ENCODE measurements at regions not wholly inside any gene's neighbourhood (a gene's known extent, or its start where the extent isn't known, plus 50 kb on each side); places are given as distances from the start of the nearest gene placed in this dataset.

GRCh38 chr14:61847861-61848260 is 85.6 kb downstream of the SNAPC1 start:
- Histone ChIP-seq H3K4me1 (ENCODE audit: control insufficient read depth, extremely low read depth, insufficient read depth, low read length) (no peaks in the 10 kb centered on the region), H3K27me3 (ENCODE audit: control insufficient read depth, extremely low read depth, insufficient read depth, low read length) (no peaks in the 10 kb centered on the region), H3K79me2 (ENCODE audit: control insufficient read depth, insufficient read depth, low read length) (no peaks in the 10 kb centered on the region), H3K36me3 (ENCODE audit: control insufficient read depth in 2 of 2, extremely low read depth in 1 of 2, insufficient read depth in 2 of 2, low read length in 2 of 2) (no peaks in the 10 kb centered on the region), H3K4me3 (ENCODE audit: control insufficient read depth in 2 of 3, extremely low read depth in 1 of 3, insufficient read depth in 2 of 3, low read depth in 1 of 3, low read length in 3 of 3) (no peak overlapping the region), H4K20me1 (ENCODE audit: control insufficient read depth, extremely low read depth, insufficient read depth, low read length) (no peaks in the 10 kb centered on the region), H3K9me1 (ENCODE audit: control insufficient read depth, extremely low read depth, insufficient read depth, low read length) (no peaks in the 10 kb centered on the region), H3K9me3 (ENCODE audit: control insufficient read depth, low read depth, low read length) (no peaks in the 10 kb centered on the region), H2AFZ (ENCODE audit: control insufficient read depth, low read length) (no peak overlapping the region), H3K4me2 (ENCODE audit: control insufficient read depth, extremely low read depth, insufficient read depth, low read depth, low read length) (no peak overlapping the region), H3K27ac (ENCODE audit: control insufficient read depth, insufficient read depth, low read length) (no peak overlapping the region), H3K9ac (ENCODE audit: control insufficient read depth, extremely low read depth, insufficient read depth, low read length) (no peak overlapping the region)
- DNase-seq (ENCODE audit: low read depth, low spot score) (no peak), FAIRE-seq (no peak)
- TF ChIP-seq CTCF (optimal IDR thresholded peaks at IDR 0.05 in 1 of 3, IDR thresholded peaks at IDR 0.05 in 1 of 3, conservative IDR thresholded peaks at IDR 0.05 in 1 of 3; ENCODE audit: extremely low read depth in 1 of 3, insufficient read depth in 2 of 3, low read length in 3 of 3) = no peak
- no peak for TF ChIP-seq EZH2 (IDR thresholded peaks at IDR 0.05; ENCODE audit: low read length)
- dilution Hi-C loops (cut with MboI; ENCODE audit: extremely low pct_ligation_motif_present, low sequenced_read_pairs) = no loop called here

GRCh38 chr14:61854898-61855297 is 92.7 kb downstream of the SNAPC1 start:
- Histone ChIP-seq H4K20me1 (ENCODE audit: control insufficient read depth, extremely low read depth, insufficient read depth, low read length) (no peaks in the 10 kb centered on the region), H3K27me3 (ENCODE audit: control insufficient read depth, extremely low read depth, insufficient read depth, low read length) (peaks cover 8% of the 10 kb centered on the region), H2AFZ (ENCODE audit: control insufficient read depth, low read length) (no peak overlapping the region), H3K4me3 (ENCODE audit: control insufficient read depth in 2 of 3, extremely low read depth in 1 of 3, insufficient read depth in 2 of 3, low read depth in 1 of 3, low read length in 3 of 3) (no peak overlapping the region), H3K9me1 (ENCODE audit: control insufficient read depth, extremely low read depth, insufficient read depth, low read length) (no peaks in the 10 kb centered on the region), H3K27ac (ENCODE audit: control insufficient read depth, insufficient read depth, low read length) (no peak overlapping the region), H3K4me1 (ENCODE audit: control insufficient read depth, extremely low read depth, insufficient read depth, low read length) (no peaks in the 10 kb centered on the region), H3K36me3 (ENCODE audit: control insufficient read depth in 2 of 2, extremely low read depth in 1 of 2, insufficient read depth in 2 of 2, low read length in 2 of 2) (no peaks in the 10 kb centered on the region), H3K9ac (ENCODE audit: control insufficient read depth, extremely low read depth, insufficient read depth, low read length) (no peak overlapping the region), H3K79me2 (ENCODE audit: control insufficient read depth, insufficient read depth, low read length) (no peaks in the 10 kb centered on the region), H3K9me3 (ENCODE audit: control insufficient read depth, low read depth, low read length) (no peaks in the 10 kb centered on the region), H3K4me2 (ENCODE audit: control insufficient read depth, extremely low read depth, insufficient read depth, low read depth, low read length) (no peak overlapping the region)
- dilution Hi-C loops (cut with MboI; ENCODE audit: extremely low pct_ligation_motif_present, low sequenced_read_pairs) = no loop called here
- FAIRE-seq (no peak), DNase-seq (ENCODE audit: low read depth, low spot score) (no peak)
- TF ChIP-seq EZH2 (IDR thresholded peaks at IDR 0.05; ENCODE audit: low read length) (no peak), CTCF (optimal IDR thresholded peaks at IDR 0.05 in 1 of 3, IDR thresholded peaks at IDR 0.05 in 1 of 3, conservative IDR thresholded peaks at IDR 0.05 in 1 of 3; ENCODE audit: extremely low read depth in 1 of 3, insufficient read depth in 2 of 3, low read length in 3 of 3) (no peak)

Measured in keratinocyte (primary cell).